ENCODE measurements at regions not wholly inside any gene's neighbourhood (a gene's known extent, or its start where the extent isn't known, plus 50 kb on each side); places are given as distances from the start of the nearest gene placed in this dataset.

DNA sequence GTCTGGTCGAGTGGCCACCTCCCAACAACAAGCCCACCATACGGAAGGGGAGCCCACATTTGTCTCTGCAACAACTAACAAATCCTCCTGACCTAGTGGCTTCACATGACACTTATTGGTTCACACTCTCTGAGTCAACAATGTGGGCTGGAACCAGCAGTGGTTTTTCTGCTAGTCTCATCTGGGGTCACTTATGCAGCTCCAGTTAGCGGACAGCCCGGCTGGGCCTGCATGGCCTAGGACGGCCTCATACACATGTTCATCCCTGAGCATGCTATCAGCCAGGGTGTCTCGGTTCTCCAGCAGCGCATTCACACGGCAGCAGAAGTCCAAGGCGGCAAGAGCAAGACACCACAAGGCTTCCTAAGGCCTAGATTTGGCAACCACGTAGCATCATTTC, 281.7 kb downstream of the XXYLT1 start:
- TF ChIP-seq USF2 (IDR thresholded peaks at IDR 0.05; ENCODE audit: low read depth, low read length): no peak
- no peak for TF ChIP-seq USF2 (CRISPR knock-in tag; IDR thresholded peaks at IDR 0.05; ENCODE audit: borderline replicate concordance)
- TF ChIP-seq, protein P1, sequence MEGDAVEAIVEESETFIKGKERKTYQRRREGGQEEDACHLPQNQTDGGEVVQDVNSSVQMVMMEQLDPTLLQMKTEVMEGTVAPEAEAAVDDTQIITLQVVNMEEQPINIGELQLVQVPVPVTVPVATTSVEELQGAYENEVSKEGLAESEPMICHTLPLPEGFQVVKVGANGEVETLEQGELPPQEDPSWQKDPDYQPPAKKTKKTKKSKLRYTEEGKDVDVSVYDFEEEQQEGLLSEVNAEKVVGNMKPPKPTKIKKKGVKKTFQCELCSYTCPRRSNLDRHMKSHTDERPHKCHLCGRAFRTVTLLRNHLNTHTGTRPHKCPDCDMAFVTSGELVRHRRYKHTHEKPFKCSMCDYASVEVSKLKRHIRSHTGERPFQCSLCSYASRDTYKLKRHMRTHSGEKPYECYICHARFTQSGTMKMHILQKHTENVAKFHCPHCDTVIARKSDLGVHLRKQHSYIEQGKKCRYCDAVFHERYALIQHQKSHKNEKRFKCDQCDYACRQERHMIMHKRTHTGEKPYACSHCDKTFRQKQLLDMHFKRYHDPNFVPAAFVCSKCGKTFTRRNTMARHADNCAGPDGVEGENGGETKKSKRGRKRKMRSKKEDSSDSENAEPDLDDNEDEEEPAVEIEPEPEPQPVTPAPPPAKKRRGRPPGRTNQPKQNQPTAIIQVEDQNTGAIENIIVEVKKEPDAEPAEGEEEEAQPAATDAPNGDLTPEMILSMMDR (CRISPR knock-in tag; IDR thresholded peaks at IDR 0.05): no peak
- TF ChIP-seq MYNN (CRISPR knock-in tag; IDR thresholded peaks at IDR 0.05; ENCODE audit: low read depth): no peak
- no peak for TF ChIP-seq FUBP1 (CRISPR knock-in tag; IDR thresholded peaks at IDR 0.05; ENCODE audit: borderline replicate concordance)
- TF ChIP-seq MYC (CRISPR knock-in tag; IDR thresholded peaks at IDR 0.05; ENCODE audit: borderline replicate concordance): no peak
- no peak for TF ChIP-seq NR2F6 (IDR thresholded peaks at IDR 0.05)
- TF ChIP-seq NR2F6 (CRISPR knock-in tag; IDR thresholded peaks at IDR 0.05): no peak
- TF ChIP-seq, protein P2, sequence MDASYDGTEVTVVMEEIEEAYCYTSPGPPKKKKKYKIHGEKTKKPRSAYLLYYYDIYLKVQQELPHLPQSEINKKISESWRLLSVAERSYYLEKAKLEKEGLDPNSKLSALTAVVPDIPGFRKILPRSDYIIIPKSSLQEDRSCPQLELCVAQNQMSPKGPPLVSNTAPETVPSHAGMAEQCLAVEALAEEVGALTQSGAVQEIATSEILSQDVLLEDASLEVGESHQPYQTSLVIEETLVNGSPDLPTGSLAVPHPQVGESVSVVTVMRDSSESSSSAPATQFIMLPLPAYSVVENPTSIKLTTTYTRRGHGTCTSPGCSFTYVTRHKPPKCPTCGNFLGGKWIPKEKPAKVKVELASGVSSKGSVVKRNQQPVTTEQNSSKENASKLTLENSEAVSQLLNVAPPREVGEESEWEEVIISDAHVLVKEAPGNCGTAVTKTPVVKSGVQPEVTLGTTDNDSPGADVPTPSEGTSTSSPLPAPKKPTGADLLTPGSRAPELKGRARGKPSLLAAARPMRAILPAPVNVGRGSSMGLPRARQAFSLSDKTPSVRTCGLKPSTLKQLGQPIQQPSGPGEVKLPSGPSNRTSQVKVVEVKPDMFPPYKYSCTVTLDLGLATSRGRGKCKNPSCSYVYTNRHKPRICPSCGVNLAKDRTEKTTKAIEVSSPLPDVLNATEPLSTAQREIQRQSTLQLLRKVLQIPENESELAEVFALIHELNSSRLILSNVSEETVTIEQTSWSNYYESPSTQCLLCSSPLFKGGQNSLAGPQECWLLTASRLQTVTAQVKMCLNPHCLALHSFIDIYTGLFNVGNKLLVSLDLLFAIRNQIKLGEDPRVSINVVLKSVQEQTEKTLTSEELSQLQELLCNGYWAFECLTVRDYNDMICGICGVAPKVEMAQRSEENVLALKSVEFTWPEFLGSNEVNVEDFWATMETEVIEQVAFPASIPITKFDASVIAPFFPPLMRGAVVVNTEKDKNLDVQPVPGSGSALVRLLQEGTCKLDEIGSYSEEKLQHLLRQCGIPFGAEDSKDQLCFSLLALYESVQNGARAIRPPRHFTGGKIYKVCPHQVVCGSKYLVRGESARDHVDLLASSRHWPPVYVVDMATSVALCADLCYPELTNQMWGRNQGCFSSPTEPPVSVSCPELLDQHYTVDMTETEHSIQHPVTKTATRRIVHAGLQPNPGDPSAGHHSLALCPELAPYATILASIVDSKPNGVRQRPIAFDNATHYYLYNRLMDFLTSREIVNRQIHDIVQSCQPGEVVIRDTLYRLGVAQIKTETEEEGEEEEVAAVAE (CRISPR knock-in tag; IDR thresholded peaks at IDR 0.05; ENCODE audit: borderline replicate concordance): no peak
- no peak for TF ChIP-seq SP5 (CRISPR knock-in tag; IDR thresholded peaks at IDR 0.05; ENCODE audit: borderline replicate concordance, low read depth)
- TF ChIP-seq ZBTB8A (CRISPR knock-in tag; IDR thresholded peaks at IDR 0.05; ENCODE audit: borderline replicate concordance, low read depth): no peak
- TF ChIP-seq ZSCAN20 (CRISPR knock-in tag; IDR thresholded peaks at IDR 0.05; ENCODE audit: borderline replicate concordance): no peak
- TF ChIP-seq GATA4 (IDR thresholded peaks at IDR 0.05; ENCODE audit: borderline replicate concordance, low read depth): no peak
- TF ChIP-seq MLXIP (CRISPR knock-in tag; IDR thresholded peaks at IDR 0.05; ENCODE audit: borderline replicate concordance): no peak
- TF ChIP-seq CBX1 (IDR thresholded peaks at IDR 0.05; ENCODE audit: low read depth): no peak
- TF ChIP-seq TRAFD1 (CRISPR knock-in tag; IDR thresholded peaks at IDR 0.05; ENCODE audit: borderline replicate concordance): no peak
